ENCODE measurements at regions not wholly inside any gene's neighbourhood (a gene's known extent, or its start where the extent isn't known, plus 50 kb on each side); places are given as distances from the start of the nearest gene placed in this dataset.
A peak's percentile ranks its signal among the peaks of the same experiment; 100 is the strongest.

GRCh38 chr7:47119261-47119865 is 462.5 kb downstream of the TNS3 start:
- no peak for DNase-seq (ENCODE audit: extremely low read depth, low read depth)
- H3K4me3 ChIP-seq (replicated peaks; ENCODE audit: low read depth, low read length) = no peak overlapping the region
- TF ChIP-seq CTCF (IDR thresholded peaks at IDR 0.05; ENCODE audit: low read depth, low read length, missing control alignments) = no peak

- DNase-seq (ENCODE audit: extremely low read depth, low read depth) = no peak
- TF ChIP-seq CTCF (IDR thresholded peaks at IDR 0.05; ENCODE audit: low read depth, low read length, missing control alignments) = no peak
- no peak overlapping the region for H3K4me3 ChIP-seq (replicated peaks; ENCODE audit: low read depth, low read length)
Observed at GRCh38 chr7:47104206-47104549, 477.7 kb downstream of the TNS3 start.

GRCh38 chr7:47103498-47104205 is 478.3 kb downstream of the TNS3 start:
- no peak for DNase-seq (ENCODE audit: extremely low read depth, low read depth)
- no peak for TF ChIP-seq CTCF (IDR thresholded peaks at IDR 0.05; ENCODE audit: low read depth, low read length, missing control alignments)
- H3K4me3 ChIP-seq (replicated peaks; ENCODE audit: low read depth, low read length) = no peak overlapping the region

- no peak for DNase-seq (ENCODE audit: extremely low read depth, low read depth)
- H3K4me3 ChIP-seq (replicated peaks; ENCODE audit: low read depth, low read length) = no peak overlapping the region
- TF ChIP-seq CTCF (IDR thresholded peaks at IDR 0.05; ENCODE audit: low read depth, low read length, missing control alignments) = no peak
Observed at GRCh38 chr7:47102331-47102841, 479.5 kb downstream of the TNS3 start.

GRCh38 chr7:47100817-47101435 is 481.0 kb downstream of the TNS3 start:
- no peak overlapping the region for H3K4me3 ChIP-seq (replicated peaks; ENCODE audit: low read depth, low read length)
- TF ChIP-seq CTCF (IDR thresholded peaks at IDR 0.05; ENCODE audit: low read depth, low read length, missing control alignments) = peak; percentile 71
- no peak for DNase-seq (ENCODE audit: extremely low read depth, low read depth)

- DNase-seq (ENCODE audit: extremely low read depth, low read depth) = no peak
- no peak for TF ChIP-seq CTCF (IDR thresholded peaks at IDR 0.05; ENCODE audit: low read depth, low read length, missing control alignments)
- H3K4me3 ChIP-seq (replicated peaks; ENCODE audit: low read depth, low read length) = no peak overlapping the region
Observed at GRCh38 chr7:47100148-47100816, 481.6 kb downstream of the TNS3 start.

All from HFF-Myc (cell line).